IMR-90 (cell line): ENCODE measurements at regions not wholly inside any gene's neighbourhood (a gene's known extent, or its start where the extent isn't known, plus 50 kb on each side); places are given as distances from the start of the nearest gene placed in this dataset.

ENCODE experiments used
- ATAC-seq: fragments of 200-7000 bp; cut with Tn5 transposase; 2 replicates; pipeline ENCODE4 v1.9.1; 2020; ENCODE audit warnings: low read depth, mild to moderate bottlenecking, moderate library complexity
- BruUV-seq: library from RNA; stranded (reverse); fragments of 400-500 nt; replicated peaks from 2 replicates; lab custom pipeline; 2021; lab: Mats Ljungman, UMichigan
- CTCF ChIA-PET: fragments of 300-600 bp; formaldehyde crosslinking; extraction: SDS; loops from one replicate; lab custom pipeline; 2021; ENCODE audit warnings: antibody characterized with exemption; lab: Yijun Ruan, JAX
- POLR2A ChIA-PET: fragments of 300-600 bp; sonication (Branson Sonifier 250); formaldehyde crosslinking; loops from one replicate; lab custom pipeline; 2022; ENCODE audit warnings: antibody characterized with exemption; ENCODE audit not compliant: unreplicated experiment; lab: Charles Lee
- DNase-seq: peaks from one replicate; pipeline ENCODE4 v3.0.0; 2013
- H2AFZ ChIP-seq: replicated peaks from 2 replicates; pipeline ENCODE3; 2013; ENCODE audit warnings: low read length, mild to moderate bottlenecking; ENCODE audit not compliant: poor library complexity
- H2AK5ac ChIP-seq: 2 replicates; pipeline ENCODE4 v1.6.1; 2013; ENCODE audit warnings: low read depth, low read length, inconsistent platforms
- H2AK9ac ChIP-seq: replicated peaks from 2 replicates; pipeline ENCODE3; 2013; ENCODE audit warnings: mild to moderate bottlenecking, low read depth, low read length, moderate library complexity; ENCODE audit not compliant: poor library complexity
- H2BK120ac ChIP-seq: 2 replicates; pipeline ENCODE4 v1.6.1; 2013; ENCODE audit warnings: low read depth, low read length, inconsistent platforms
- H2BK15ac ChIP-seq: 3 replicates; pipeline ENCODE4 v1.6.1; 2013; ENCODE audit warnings: low read depth, low read length, inconsistent platforms
- H2BK20ac ChIP-seq: 2 replicates; pipeline ENCODE4 v1.6.1; 2013; ENCODE audit warnings: low read depth, mild to moderate bottlenecking, inconsistent platforms, low read length, moderate library complexity
- H2BK5ac ChIP-seq: 2 replicates; pipeline ENCODE4 v1.6.1; 2013; ENCODE audit warnings: mild to moderate bottlenecking, low read depth, low read length, inconsistent platforms; ENCODE audit not compliant: poor library complexity, severe bottlenecking
- H3K14ac ChIP-seq: replicated peaks from 2 replicates; pipeline ENCODE4 v1.6.1; 2013; ENCODE audit warnings: low read depth, low read length, inconsistent platforms
- H3K18ac ChIP-seq: 2 replicates; pipeline ENCODE4 v1.6.1; 2013; ENCODE audit warnings: low read depth, low read length, control low read depth
- H3K23ac ChIP-seq: 2 replicates; pipeline ENCODE4 v1.6.1; 2013; ENCODE audit warnings: low read depth, low read length, inconsistent platforms
- H3K27ac ChIP-seq: 2 replicates; pipeline ENCODE4 v1.5.1; 2013; ENCODE audit warnings: mild to moderate bottlenecking, control low read depth, low read length; ENCODE audit not compliant: insufficient read depth
- H3K27me3 ChIP-seq: 2 replicates; pipeline ENCODE4 v1.6.1; 2013; ENCODE audit warnings: low read length; ENCODE audit not compliant: control insufficient read depth, insufficient read depth
- H3K36me3 ChIP-seq: 2 replicates; pipeline ENCODE4 v1.6.1; 2013; ENCODE audit warnings: low read length, mixed read lengths; ENCODE audit not compliant: control insufficient read depth, insufficient read depth
- H3K4ac ChIP-seq: 2 replicates; pipeline ENCODE4 v1.6.1; 2013; ENCODE audit warnings: low read depth, low read length, inconsistent platforms
- H3K4me1 ChIP-seq: 2 replicates; pipeline ENCODE4 v1.6.1; 2013; ENCODE audit warnings: low read length, mixed read lengths; ENCODE audit not compliant: control insufficient read depth, insufficient read depth
- H3K4me2 ChIP-seq: 2 replicates; pipeline ENCODE4 v1.6.1; 2013; ENCODE audit warnings: low read depth, mild to moderate bottlenecking, control low read depth, low read length, moderate library complexity
- H3K4me3 ChIP-seq: 2 replicates; pipeline ENCODE4 v1.5.1; 2013; ENCODE audit warnings: low read depth, mild to moderate bottlenecking, control low read depth, low read length, moderate library complexity; ENCODE audit not compliant: insufficient read depth
- H3K56ac ChIP-seq: 2 replicates; pipeline ENCODE4 v1.6.1; 2013; ENCODE audit warnings: low read length, inconsistent platforms; ENCODE audit not compliant: insufficient read depth; ENCODE audit errors: extremely low read depth
- H3K79me1 ChIP-seq, 2 experiments: 2 replicates each; pipeline ENCODE4 v1.6.1; 2013; ENCODE audit warnings: low read length in 2 of 2, inconsistent platforms in 1 of 2, low read depth in 1 of 2
- H3K9ac ChIP-seq: 2 replicates; pipeline ENCODE4 v1.6.1; 2013; ENCODE audit warnings: low read depth, low read length, control low read depth
- H3K9me1 ChIP-seq: 2 replicates; pipeline ENCODE4 v1.6.1; 2013; ENCODE audit warnings: low read length, inconsistent platforms; ENCODE audit not compliant: insufficient read depth
- H3K9me3 ChIP-seq: 2 replicates; pipeline ENCODE4 v1.6.1; 2013; ENCODE audit warnings: low read length; ENCODE audit not compliant: control insufficient read depth, insufficient read depth
- H4K20me1 ChIP-seq: 2 replicates; pipeline ENCODE4 v1.6.1; 2013; ENCODE audit warnings: low read length, inconsistent platforms; ENCODE audit not compliant: insufficient read depth
- H4K5ac ChIP-seq: 2 replicates; pipeline ENCODE4 v1.6.1; 2013; ENCODE audit warnings: mild to moderate bottlenecking, low read depth, low read length, control low read depth
- H4K8ac ChIP-seq, 2 experiments: 2 replicates each; pipeline ENCODE4 v1.6.1; 2013; ENCODE audit warnings: low read depth in 2 of 2, low read length in 2 of 2, control low read depth in 1 of 2, inconsistent platforms in 1 of 2
- H4K91ac ChIP-seq: 2 replicates; pipeline ENCODE4 v1.6.1; 2013; ENCODE audit warnings: low read depth, low read length, inconsistent platforms; ENCODE audit not compliant: insufficient read depth
- BHLHE40 ChIP-seq: fragments of 150-350 bp; IDR thresholded peaks from 2 replicates; pipeline ENCODE4 v1.6.1; 2016; ENCODE audit warnings: mild to moderate bottlenecking, low read depth, low read length
- CEBPB ChIP-seq: IDR thresholded peaks from 2 replicates; pipeline ENCODE4 v1.6.1; 2012; ENCODE audit warnings: low read depth, low read length, improper control_type of control experiment
- CHD1 ChIP-seq: IDR thresholded peaks from 2 replicates; pipeline ENCODE4 v1.6.1; 2012; ENCODE audit warnings: low read depth, low read length, improper control_type of control experiment
- CTCF ChIP-seq: conservative IDR thresholded peaks from 2 replicates; pipeline ENCODE4 v1.5.1; 2012; ENCODE audit warnings: mild to moderate bottlenecking, low read depth, low read length, improper control_type of control experiment
- FOS ChIP-seq: fragments of 150-350 bp; IDR thresholded peaks from 2 replicates; pipeline ENCODE4 v1.6.1; 2016; ENCODE audit warnings: low read depth, low read length
- MAFK ChIP-seq: IDR thresholded peaks from 2 replicates; pipeline ENCODE4 v1.6.1; 2012; ENCODE audit warnings: low read depth, low read length, improper control_type of control experiment
- MAZ ChIP-seq: IDR thresholded peaks from 2 replicates; pipeline ENCODE4 v1.6.1; 2012; ENCODE audit warnings: low read depth, mild to moderate bottlenecking, low read length, improper control_type of control experiment, moderate library complexity, borderline replicate concordance
- MXI1 ChIP-seq: IDR thresholded peaks from 2 replicates; pipeline ENCODE4 v1.6.1; 2012; ENCODE audit warnings: low read depth, mild to moderate bottlenecking, low read length, moderate library complexity, borderline replicate concordance
- NFE2L2 ChIP-seq: fragments of 150-350 bp; IDR thresholded peaks from 2 replicates; pipeline ENCODE4 v1.6.1; 2016; ENCODE audit warnings: low read depth, mild to moderate bottlenecking, low read length
- POLR2A ChIP-seq: IDR thresholded peaks from 2 replicates; pipeline ENCODE4 v1.6.1; 2012; ENCODE audit warnings: mild to moderate bottlenecking, low read depth, low read length
- RAD21 ChIP-seq: IDR thresholded peaks from 2 replicates; pipeline ENCODE4 v1.6.1; 2012; ENCODE audit warnings: low read length, improper control_type of control experiment
- RCOR1 ChIP-seq: IDR thresholded peaks from 2 replicates; pipeline ENCODE4 v1.6.1; 2012; ENCODE audit warnings: mild to moderate bottlenecking, low read length, improper control_type of control experiment; ENCODE audit not compliant: insufficient replicate concordance
- RFX5 ChIP-seq: IDR thresholded peaks from 2 replicates; pipeline ENCODE4 v1.8.0; 2012; ENCODE audit warnings: low read depth, mild to moderate bottlenecking, low read length, moderate library complexity
- SMC3 ChIP-seq: fragments of 150-350 bp; IDR thresholded peaks from 2 replicates; pipeline ENCODE4 v1.6.1; 2016; ENCODE audit warnings: low read depth, mild to moderate bottlenecking, antibody characterized with exemption, low read length, moderate library complexity
- WGBS, 2 experiments: methylation state at CpG; one replicate each; pipeline versions ENCODE4 v1.1.5 to v1.1.7; 2013; ENCODE audit warnings: missing lambda C conversion rate in 2 of 2; ENCODE audit not compliant: insufficient read length in 1 of 2; ENCODE audit errors: extremely low coverage in 2 of 2; 5-methylcytosine and 5-hydroxymethylcytosine counted together
- dilution Hi-C: fragments of 300-500 bp; cut with HindIII; formaldehyde crosslinking; loops from one replicate; pipeline ENCODE4 v1.14.3; 2018; ENCODE audit warnings: low sequenced_read_pairs; ENCODE audit not compliant: unreplicated experiment
- in situ Hi-C: fragments of 300-500 bp; cut with MboI; formaldehyde crosslinking; loops from 3 replicates; pipeline ENCODE4 v1.14.3; 2019; ENCODE audit warnings: low sequenced_read_pairs, inconsistent platforms, mixed read lengths
- intact Hi-C: fragments of 100-400 bp; cut with micrococcal nuclease; formaldehyde crosslinking; loops from 2 replicates; pipeline ENCODE4 v1.10.0; 2022
- TF ChIP-seq, protein P1 (sequence below): fragments of 150-350 bp; IDR thresholded peaks from 2 replicates; pipeline ENCODE4 v1.6.1; 2016; ENCODE audit warnings: low read depth, mild to moderate bottlenecking, low read length, moderate library complexity, borderline replicate concordance
- TF ChIP-seq, protein P2 (sequence below): fragments of 150-350 bp; IDR thresholded peaks from 2 replicates; pipeline ENCODE4 v1.6.1; 2017; ENCODE audit warnings: mild to moderate bottlenecking, antibody characterized with exemption, low read length, low read depth

DNA sequence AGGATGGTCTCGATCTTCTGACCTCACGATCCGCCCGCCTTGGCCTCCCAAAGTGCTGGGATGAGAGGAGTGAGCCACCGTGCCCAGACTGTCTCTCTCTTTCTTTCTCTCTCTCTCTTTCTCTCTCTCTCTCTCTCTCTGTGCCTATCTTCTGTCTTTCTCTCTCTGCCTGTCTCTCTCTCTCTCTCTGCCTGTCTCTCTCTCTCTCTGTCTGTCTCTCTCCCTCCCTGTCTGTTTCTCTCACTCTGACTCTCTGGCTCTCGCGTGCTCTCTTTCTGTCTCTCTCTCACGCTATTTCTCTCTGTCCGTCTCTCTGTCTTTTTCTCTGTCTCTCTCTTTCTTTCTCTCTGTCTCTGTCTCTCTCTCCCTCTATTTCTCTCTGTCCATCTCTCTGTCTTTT is 3911.2 kb upstream of the OR11H1 start:
- POLR2A ChIA-PET: no interaction called here
- 83% methylated on average over 8 of the region's 9 CpGs; no CpG with 5 or more reads in 1 of the 2 experiments for whole genome bisulfite sequencing, 2 experiments
- H3K18ac ChIP-seq: no peak overlapping the region
- no peaks in the 10 kb centered on the region for H4K20me1 ChIP-seq
- CTCF ChIA-PET: no interaction called here
- H3K4me1 ChIP-seq: no peaks in the 10 kb centered on the region
- TF ChIP-seq MAFK (no peak), CHD1 (no peak), POLR2A (no peak), CEBPB (no peak), SMC3 (no peak), MAZ (no peak), FOS (no peak), NFE2L2 (no peak), MXI1 (no peak), RAD21 (no peak), RCOR1 (no peak), CTCF (no peak), RFX5 (no peak), BHLHE40 (no peak)
- TF ChIP-seq, protein P1, sequence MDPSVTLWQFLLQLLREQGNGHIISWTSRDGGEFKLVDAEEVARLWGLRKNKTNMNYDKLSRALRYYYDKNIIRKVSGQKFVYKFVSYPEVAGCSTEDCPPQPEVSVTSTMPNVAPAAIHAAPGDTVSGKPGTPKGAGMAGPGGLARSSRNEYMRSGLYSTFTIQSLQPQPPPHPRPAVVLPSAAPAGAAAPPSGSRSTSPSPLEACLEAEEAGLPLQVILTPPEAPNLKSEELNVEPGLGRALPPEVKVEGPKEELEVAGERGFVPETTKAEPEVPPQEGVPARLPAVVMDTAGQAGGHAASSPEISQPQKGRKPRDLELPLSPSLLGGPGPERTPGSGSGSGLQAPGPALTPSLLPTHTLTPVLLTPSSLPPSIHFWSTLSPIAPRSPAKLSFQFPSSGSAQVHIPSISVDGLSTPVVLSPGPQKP: no peak
- TF ChIP-seq, protein P2, sequence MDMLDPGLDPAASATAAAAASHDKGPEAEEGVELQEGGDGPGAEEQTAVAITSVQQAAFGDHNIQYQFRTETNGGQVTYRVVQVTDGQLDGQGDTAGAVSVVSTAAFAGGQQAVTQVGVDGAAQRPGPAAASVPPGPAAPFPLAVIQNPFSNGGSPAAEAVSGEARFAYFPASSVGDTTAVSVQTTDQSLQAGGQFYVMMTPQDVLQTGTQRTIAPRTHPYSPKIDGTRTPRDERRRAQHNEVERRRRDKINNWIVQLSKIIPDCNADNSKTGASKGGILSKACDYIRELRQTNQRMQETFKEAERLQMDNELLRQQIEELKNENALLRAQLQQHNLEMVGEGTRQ: no peak
- H3K27me3 ChIP-seq: no peaks in the 10 kb centered on the region
- H3K23ac ChIP-seq: no peak overlapping the region
- no peak overlapping the region for H2BK5ac ChIP-seq
- H3K27ac ChIP-seq: no peak overlapping the region
- H2BK120ac ChIP-seq: no peak overlapping the region
- H4K5ac ChIP-seq: no peak overlapping the region
- ATAC-seq (no peak), DNase-seq (no peak)
- H3K79me1 ChIP-seq: no peaks in the 10 kb centered on the region
- no peak overlapping the region for H2BK15ac ChIP-seq
- H2AFZ ChIP-seq: no peak overlapping the region
- H4K91ac ChIP-seq: no peak overlapping the region
- H3K56ac ChIP-seq: no peak overlapping the region
- dilution Hi-C loops (no loop called here), in situ Hi-C loops (no loop called here), intact Hi-C loops (no loop called here)
- no peak overlapping the region for H3K4me3 ChIP-seq
- H3K9ac ChIP-seq: no peak overlapping the region
- H2AK5ac ChIP-seq: no peak overlapping the region
- H3K14ac ChIP-seq: no peak overlapping the region
- no peaks in the 10 kb centered on the region for H3K9me1 ChIP-seq
- no peak overlapping the region for H3K4me2 ChIP-seq
- H2BK20ac ChIP-seq: no peak overlapping the region
- no peak overlapping the region for H3K4ac ChIP-seq
- H4K8ac ChIP-seq: no peak overlapping the region
- peaks cover 36% of the 10 kb centered on the region for H3K9me3 ChIP-seq
- no peak overlapping the region for H2AK9ac ChIP-seq
- no peaks in the 10 kb centered on the region for H3K36me3 ChIP-seq
- no TSS peak for BruUV-seq
